Large intestine (tissue), 3 donors: ENCODE measurements at regions not wholly inside any gene's neighbourhood (a gene's known extent, or its start where the extent isn't known, plus 50 kb on each side); places are given as distances from the start of the nearest gene placed in this dataset.

Source experiments
- DNase-seq, 2 donors: peaks; one replicate each; pipeline versions ENCODE4 v3.0.0 to v3.0.0-alpha.2; 2013
- H3K27ac ChIP-seq: one replicate; pipeline ENCODE4 v1.5.1; 2013; ENCODE audit warnings: low read length
- H3K27me3 ChIP-seq: 2 replicates; pipeline ENCODE4 v1.6.1; 2013; ENCODE audit warnings: low read length; ENCODE audit not compliant: control insufficient read depth, insufficient read depth
- H3K36me3 ChIP-seq: 2 replicates; pipeline ENCODE4 v1.6.1; 2013; ENCODE audit warnings: low read length; ENCODE audit not compliant: control insufficient read depth, insufficient read depth
- H3K4me1 ChIP-seq: one replicate; pipeline ENCODE4 v1.6.1; 2013; ENCODE audit warnings: low read length; ENCODE audit not compliant: control insufficient read depth, insufficient read depth
- H3K4me3 ChIP-seq: one replicate; pipeline ENCODE4 v1.5.1; 2013; ENCODE audit warnings: low read length
- H3K9me3 ChIP-seq: one replicate; pipeline ENCODE4 v1.6.1; 2013; ENCODE audit warnings: mild to moderate bottlenecking, low read depth, low read length, moderate library complexity; ENCODE audit not compliant: control insufficient read depth
- WGBS: methylation state at CpG from one replicate; pipeline ENCODE4 v1.1.5; 2013; ENCODE audit warnings: low lambda C conversion rate; ENCODE audit not compliant: insufficient coverage; 5-methylcytosine and 5-hydroxymethylcytosine counted together

- DNase-seq, result no peak
- Histone ChIP-seq H3K36me3 (no peaks in the 10 kb centered on the region), H3K27ac (no peak overlapping the region), H3K4me3 (no peak overlapping the region), H3K27me3 (no peaks in the 10 kb centered on the region), H3K4me1 (no peaks in the 10 kb centered on the region), H3K9me3 (no peaks in the 10 kb centered on the region)
- WGBS, result 95% methylated on average over 5 of the region's 5 CpGs
These were observed 488.3 kb upstream of the VRK2 start for GRCh38 chr2:57558312-57558711.

- Histone ChIP-seq H3K9me3 (no peaks in the 10 kb centered on the region), H3K27me3 (no peaks in the 10 kb centered on the region), H3K4me1 (no peaks in the 10 kb centered on the region), H3K4me3 (no peak overlapping the region), H3K36me3 (no peaks in the 10 kb centered on the region), H3K27ac (no peak overlapping the region)
- no peak for DNase-seq
- WGBS, result 20% methylated on average over 1 of the region's 1 CpG
These were observed 484.1 kb upstream of the VRK2 start for GRCh38 chr2:57562495-57562894.

- Histone ChIP-seq H3K4me3 (no peak overlapping the region), H3K27me3 (no peaks in the 10 kb centered on the region), H3K27ac (no peak overlapping the region), H3K36me3 (no peaks in the 10 kb centered on the region), H3K4me1 (no peaks in the 10 kb centered on the region), H3K9me3 (no peaks in the 10 kb centered on the region)
- WGBS, result no CpG with 5 or more reads among the region's 3 CpGs
- DNase-seq, result no peak
These were observed 483.6 kb upstream of the VRK2 start for GRCh38 chr2:57563015-57563414.

GRCh38 chr2:57567245-57567644 is 479.4 kb upstream of the VRK2 start:
- H3K9me3 ChIP-seq, result no peaks in the 10 kb centered on the region
- H3K4me1 ChIP-seq, result no peaks in the 10 kb centered on the region
- no peak overlapping the region for H3K27ac ChIP-seq
- no peaks in the 10 kb centered on the region for H3K36me3 ChIP-seq
- H3K4me3 ChIP-seq, result no peak overlapping the region
- H3K27me3 ChIP-seq, result no peaks in the 10 kb centered on the region
- no peak for DNase-seq

GRCh38 chr2:57569396-57569795 is 477.2 kb upstream of the VRK2 start:
- Histone ChIP-seq H3K36me3 (no peaks in the 10 kb centered on the region), H3K9me3 (no peaks in the 10 kb centered on the region), H3K27ac (no peak overlapping the region), H3K4me3 (no peak overlapping the region), H3K4me1 (no peaks in the 10 kb centered on the region), H3K27me3 (no peaks in the 10 kb centered on the region)
- DNase-seq, result no peak

GRCh38 chr2:57570961-57571360 is 475.6 kb upstream of the VRK2 start:
- H3K4me3 ChIP-seq, result no peak overlapping the region
- DNase-seq, result no peak
- no peak overlapping the region for H3K27ac ChIP-seq
- WGBS, result 100% methylated on average over 1 of the region's 2 CpGs
- H3K4me1 ChIP-seq, result no peaks in the 10 kb centered on the region
- H3K9me3 ChIP-seq, result no peaks in the 10 kb centered on the region
- H3K27me3 ChIP-seq, result no peaks in the 10 kb centered on the region
- H3K36me3 ChIP-seq, result no peaks in the 10 kb centered on the region

GRCh38 chr2:57575700-57576268 is 470.8 kb upstream of the VRK2 start:
- no CpG with 5 or more reads among the region's 5 CpGs for WGBS
- Histone ChIP-seq H3K36me3 (no peaks in the 10 kb centered on the region), H3K27ac (no peak overlapping the region), H3K4me3 (no peak overlapping the region), H3K9me3 (no peaks in the 10 kb centered on the region), H3K27me3 (no peaks in the 10 kb centered on the region), H3K4me1 (no peaks in the 10 kb centered on the region)
- no peak for DNase-seq

- DNase-seq, result no peak
- no peaks in the 10 kb centered on the region for H3K27me3 ChIP-seq
- H3K4me3 ChIP-seq, result no peak overlapping the region
- H3K9me3 ChIP-seq, result no peaks in the 10 kb centered on the region
- H3K27ac ChIP-seq, result no peak overlapping the region
- H3K36me3 ChIP-seq, result no peaks in the 10 kb centered on the region
- WGBS, result 100% methylated on average over 1 of the region's 1 CpG
- no peaks in the 10 kb centered on the region for H3K4me1 ChIP-seq
These were observed 469.6 kb upstream of the VRK2 start for GRCh38 chr2:57576983-57577382.

GRCh38 chr2:57597940-57598339 is 448.7 kb upstream of the VRK2 start:
- H3K27ac ChIP-seq, result no peak overlapping the region
- no peaks in the 10 kb centered on the region for H3K9me3 ChIP-seq
- DNase-seq, result no peak
- no peak overlapping the region for H3K4me3 ChIP-seq
- no peaks in the 10 kb centered on the region for H3K36me3 ChIP-seq
- H3K4me1 ChIP-seq, result no peaks in the 10 kb centered on the region
- no peaks in the 10 kb centered on the region for H3K27me3 ChIP-seq
- WGBS, result 88% methylated on average over 1 of the region's 1 CpG

- Histone ChIP-seq H3K4me1 (no peaks in the 10 kb centered on the region), H3K4me3 (no peak overlapping the region), H3K36me3 (no peaks in the 10 kb centered on the region), H3K9me3 (no peaks in the 10 kb centered on the region), H3K27ac (no peak overlapping the region), H3K27me3 (no peaks in the 10 kb centered on the region)
- WGBS, result no CpG with 5 or more reads among the region's 4 CpGs
- DNase-seq, result no peak
These were observed 448.1 kb upstream of the VRK2 start for GRCh38 chr2:57598551-57598950.

GRCh38 chr2:57602733-57603132 is 443.9 kb upstream of the VRK2 start:
- H3K9me3 ChIP-seq, result no peaks in the 10 kb centered on the region
- no peaks in the 10 kb centered on the region for H3K4me1 ChIP-seq
- H3K27me3 ChIP-seq, result no peaks in the 10 kb centered on the region
- H3K4me3 ChIP-seq, result no peak overlapping the region
- no peak overlapping the region for H3K27ac ChIP-seq
- DNase-seq, result no peak
- no peaks in the 10 kb centered on the region for H3K36me3 ChIP-seq
- 70% methylated on average over 1 of the region's 2 CpGs for WGBS
